Stimulated activated CD4-positive, alpha-beta T cell treated with anti-CD3 and anti-CD28 coated beads, Interleukin-4, amount 100 ng/mL, for 48 hours (primary cell): ENCODE measurements at regions not wholly inside any gene's neighbourhood (a gene's known extent, or its start where the extent isn't known, plus 50 kb on each side); places are given as distances from the start of the nearest gene placed in this dataset.

ENCODE experiments used
- DNase-seq, 2 donors: peaks; one replicate each; pipeline ENCODE4 v3.0.0-alpha.2; 2020; ENCODE audit warnings: low read depth in 2 of 2

DNA sequence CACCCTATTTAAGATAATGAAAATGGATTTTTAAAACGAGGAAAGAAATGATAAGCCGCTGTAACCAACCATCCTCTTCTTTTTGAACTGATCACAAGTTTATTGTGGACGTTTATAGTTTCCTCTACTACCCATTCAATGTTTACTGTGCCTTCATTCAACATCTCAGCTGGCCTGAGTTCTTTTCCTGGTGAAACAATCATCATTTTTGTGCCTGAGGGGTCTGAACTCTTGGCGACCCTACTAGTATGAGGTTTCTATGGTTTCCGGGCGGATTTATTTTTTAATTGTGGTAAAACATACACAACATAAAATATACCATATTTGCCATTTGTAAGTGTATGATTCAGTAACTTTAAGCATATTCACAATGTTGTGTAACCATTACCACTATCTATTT, 100.7 kb downstream of the SPRY1 start:
- DNase-seq: no peak

DNA sequence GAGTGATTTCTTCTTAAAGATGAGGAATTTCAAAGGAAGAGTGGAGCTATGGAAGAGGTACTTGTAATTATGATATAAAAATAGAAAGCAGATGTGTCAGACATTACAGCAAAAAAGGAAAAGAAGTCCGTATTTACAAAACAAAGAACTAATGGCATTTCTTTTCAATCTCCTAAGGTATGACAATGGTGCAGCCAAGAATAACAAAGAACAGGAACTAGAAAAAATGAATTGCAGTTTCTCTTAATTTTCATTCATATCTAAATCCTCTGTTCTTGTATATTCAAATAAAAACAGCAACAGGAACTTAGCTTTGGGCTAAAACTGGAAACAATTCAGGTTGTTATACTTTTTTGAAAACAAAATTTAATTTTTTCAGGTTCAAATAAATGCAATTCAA, 105.1 kb downstream of the SPRY1 start:
- DNase-seq: no peak

DNA sequence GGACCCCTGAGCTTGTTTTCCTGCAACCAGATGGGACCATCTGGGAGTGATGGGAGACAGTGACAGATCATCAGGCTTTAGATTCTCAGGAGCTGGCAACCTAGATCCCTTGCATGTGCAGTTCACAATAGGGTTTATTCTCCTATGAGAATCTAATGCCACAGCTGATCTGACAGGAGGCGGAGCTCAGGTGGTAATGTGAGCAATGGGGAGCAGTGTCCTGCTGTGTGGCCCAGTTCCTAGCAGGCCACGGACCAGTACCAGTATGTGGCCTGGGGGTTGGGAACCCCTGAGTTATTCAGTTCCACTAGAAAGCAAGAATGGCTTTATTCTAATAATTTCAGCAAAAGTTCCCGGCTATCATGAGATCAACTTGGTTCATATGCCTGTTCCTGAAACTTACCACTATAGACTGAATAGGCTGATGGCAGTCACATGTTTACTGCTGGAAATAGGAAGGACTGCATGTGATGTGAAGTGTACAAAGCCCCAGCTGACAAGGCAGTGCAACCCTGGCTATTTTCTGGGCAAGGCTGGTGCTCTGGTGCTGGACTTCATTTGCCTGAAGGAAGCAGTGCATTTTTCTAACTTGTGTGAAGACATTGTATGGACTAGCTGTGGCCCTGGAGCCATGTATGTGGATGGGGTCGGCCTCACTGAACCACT, 107.2 kb downstream of the SPRY1 start:
- DNase-seq: no peak

DNA sequence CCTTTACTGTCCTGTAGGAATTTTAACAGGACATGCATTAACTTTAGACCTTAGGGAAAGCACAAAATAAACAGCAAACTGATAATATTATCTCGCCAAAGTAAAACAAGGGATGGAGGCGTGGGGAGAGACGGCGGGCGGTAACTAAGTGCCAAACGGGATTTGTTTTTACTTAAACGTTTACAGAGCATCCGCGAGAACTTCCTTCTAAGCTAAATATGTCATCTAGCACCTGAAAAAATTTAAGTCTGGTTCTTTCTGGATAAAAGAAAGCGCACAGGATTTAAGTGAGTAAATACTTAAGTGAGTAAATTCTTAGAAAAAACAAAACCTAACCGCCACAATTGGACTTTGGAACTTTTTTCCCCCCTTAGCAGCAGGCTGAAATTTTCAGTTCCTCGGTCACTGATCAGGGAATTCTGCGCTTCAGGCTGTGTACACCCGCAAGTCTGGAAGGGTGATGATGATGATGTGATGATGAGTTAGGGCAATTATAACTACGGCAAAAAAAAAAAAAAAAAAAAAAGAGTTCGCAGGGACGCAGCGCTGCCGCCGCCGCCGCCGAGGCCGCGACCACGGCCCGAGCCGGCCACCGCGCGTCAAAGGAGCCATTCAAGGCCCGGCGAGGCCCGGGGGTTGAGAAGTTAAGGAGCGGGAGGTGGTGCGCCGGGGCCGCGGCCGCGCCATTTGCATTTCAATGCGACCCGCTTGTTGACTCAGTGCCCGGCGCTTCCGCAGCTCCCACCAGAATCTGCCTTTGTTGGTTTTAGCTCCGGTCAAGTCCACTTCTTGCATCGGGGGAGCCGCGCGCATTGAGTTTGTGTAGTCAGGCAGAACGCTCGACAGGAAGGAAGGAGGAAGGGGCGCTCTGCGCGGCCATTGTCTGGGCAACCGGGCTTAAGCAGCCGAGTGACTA, 108.8 kb downstream of the SPRY1 start:
- no peak for DNase-seq

DNA sequence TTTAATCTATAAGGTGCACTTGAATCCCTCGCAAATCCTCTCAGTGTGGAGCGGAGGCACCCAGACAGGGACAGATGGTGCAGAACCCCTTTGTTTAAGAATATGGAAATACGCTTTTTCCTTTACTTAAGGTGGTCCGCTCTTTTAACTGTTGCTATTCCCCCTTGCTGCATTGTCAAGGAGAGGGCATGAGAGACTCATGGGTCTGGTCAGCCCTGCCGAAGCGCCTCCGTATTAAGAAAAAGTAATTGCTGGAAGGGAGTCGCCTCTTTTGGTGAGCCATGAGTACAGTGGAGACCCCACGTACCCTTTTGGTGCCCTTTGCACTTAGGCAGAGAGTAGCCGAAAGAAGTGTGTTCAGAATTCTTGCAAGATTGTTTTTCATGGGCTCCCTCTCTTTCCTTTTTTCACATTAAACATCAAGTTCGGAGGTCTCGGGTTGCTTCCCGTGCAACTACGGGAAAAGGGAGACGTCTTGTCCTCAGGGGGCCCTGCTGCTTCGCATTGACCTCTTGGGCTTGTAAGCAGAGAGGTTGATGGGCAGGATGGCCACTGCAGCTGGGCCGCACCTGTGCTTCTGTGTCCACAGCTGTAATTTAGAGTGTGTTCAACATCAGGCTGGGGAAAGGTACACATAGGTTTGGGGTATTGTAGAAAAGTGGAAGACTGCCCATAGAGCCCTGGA, 109.6 kb downstream of the SPRY1 start:
- no peak for DNase-seq

DNA sequence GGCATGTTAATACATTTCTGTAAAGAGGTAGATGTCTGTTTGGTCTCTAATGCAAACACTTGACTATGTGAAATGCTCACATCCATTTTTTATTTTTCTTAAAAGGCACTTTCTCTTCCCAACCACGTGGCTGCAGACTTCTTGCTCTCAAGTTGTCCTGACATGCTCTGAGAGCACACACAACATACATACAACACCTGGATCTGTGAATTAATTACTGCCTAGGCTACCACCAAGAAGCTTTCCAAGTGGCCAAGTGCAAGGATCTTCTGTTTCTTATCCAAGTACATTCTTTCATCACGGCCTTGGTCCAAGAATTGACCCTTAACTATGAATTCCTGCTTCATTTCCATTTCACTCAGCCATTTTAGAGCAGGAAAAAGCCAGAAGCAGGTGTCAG, 110.8 kb downstream of the SPRY1 start:
- no peak for DNase-seq

DNA sequence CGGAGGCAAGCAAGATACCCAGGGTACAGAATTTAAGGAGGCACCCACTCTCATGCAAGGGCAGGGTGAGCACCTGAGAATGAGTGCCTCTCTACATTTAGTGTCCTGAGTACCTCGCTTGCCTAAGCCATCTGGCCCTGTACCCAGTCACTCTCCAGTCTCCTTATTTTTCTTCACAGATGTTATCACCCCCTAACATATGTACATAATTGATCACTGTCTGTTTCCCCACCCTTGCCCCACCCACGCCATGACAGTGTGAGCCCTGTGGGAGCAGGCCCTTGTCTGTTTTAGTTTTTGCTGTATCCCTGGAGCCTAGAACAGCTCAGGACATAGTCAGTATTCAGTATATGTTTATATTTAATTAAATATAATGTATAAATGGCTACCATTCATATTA, 113.6 kb downstream of the SPRY1 start:
- no peak for DNase-seq

DNA sequence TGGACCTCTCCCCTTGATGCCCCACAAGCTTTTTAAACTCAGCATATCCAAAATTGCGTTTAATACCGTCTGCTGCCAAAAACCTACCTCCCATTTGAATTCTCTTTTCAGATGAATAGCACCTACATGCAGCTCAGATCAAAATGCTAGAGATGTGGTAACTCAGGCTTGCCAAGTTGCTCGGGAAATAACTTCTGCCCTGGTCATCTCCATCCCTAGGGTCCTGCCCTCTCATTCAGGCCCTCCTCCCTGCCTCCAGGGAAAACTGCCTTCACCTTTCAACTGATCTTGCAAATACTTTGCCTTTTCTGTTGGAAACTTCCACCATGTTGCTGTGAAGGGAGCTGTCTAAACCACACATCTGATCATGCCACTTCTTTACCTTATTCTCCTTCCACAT, 114.1 kb downstream of the SPRY1 start:
- DNase-seq: no peak

DNA sequence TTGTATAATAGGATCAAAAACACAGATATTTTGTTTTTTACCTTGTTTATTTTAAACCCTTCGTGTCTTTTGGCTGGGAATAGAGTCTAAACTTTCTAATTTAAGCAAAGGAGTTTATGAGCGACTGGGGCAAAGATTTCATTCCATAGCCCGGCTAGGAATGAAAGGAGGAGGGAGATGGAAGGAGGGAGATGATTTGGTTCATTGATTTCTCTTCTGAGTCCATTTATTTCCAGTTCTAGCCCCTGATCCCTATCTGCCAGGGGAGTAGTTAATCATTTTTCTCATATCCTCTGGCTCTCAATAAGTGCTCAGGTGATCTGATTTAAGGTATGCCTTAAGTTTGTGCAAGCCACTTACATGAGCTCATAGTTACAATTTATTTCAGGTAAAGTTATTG, 120.0 kb downstream of the SPRY1 start:
- DNase-seq: no peak

DNA sequence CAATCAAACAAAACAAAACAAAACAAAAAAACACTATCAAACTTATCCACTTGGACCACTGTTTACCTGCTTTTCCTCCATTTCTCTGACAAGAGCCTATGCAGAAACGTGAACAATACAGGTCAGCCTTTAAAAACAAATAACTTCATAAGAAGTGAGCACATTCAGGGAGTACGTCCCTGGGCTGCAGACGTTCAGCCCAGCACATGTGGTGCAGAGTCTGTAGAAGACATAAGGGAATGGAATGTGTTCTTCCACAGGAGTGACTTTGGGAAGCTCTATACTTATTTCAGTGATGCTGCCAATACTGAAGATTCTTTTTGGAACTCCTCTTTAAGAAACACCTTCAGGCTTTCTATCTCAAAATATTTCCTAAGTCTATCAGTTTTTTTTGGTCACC, 120.6 kb downstream of the SPRY1 start:
- DNase-seq: no peak

DNA sequence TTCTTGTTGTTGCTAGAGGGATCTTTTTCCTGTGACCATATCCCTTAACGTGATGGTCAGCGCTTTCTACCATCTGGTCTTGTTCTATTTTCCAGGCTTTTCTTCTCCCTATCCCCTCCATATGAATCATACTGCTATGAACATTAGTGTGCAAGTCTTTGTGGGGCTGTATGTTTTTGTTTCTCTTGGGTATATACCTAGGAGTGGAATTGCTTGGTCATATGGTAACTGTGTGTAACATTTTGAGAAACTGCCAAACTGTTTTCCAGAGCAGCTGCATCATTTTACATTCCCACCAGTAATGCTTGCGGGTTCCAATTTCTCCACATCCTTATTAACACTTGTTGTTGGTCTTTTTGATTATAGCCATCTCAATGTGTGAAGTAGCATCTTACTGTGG, 121.4 kb downstream of the SPRY1 start:
- DNase-seq: no peak

DNA sequence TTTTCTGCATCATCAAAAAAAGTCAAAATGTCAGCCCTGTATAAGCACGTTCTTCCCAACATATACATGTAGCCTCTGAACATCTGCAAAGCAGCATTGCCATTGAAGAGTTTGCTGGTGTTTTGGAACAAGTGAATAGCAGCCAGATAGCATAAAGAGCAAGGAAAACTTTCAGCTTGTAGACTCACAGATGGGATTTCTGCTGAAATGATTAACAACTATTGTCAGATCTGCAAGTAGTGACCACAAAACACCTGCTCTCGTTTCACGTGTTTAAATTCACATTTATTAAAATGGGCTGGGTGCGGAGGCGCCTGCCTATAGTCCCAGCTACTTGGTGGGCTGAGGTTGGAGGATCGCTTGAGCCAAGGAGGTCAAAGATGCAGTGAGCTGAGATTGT, 123.7 kb downstream of the SPRY1 start:
- no peak for DNase-seq

DNA sequence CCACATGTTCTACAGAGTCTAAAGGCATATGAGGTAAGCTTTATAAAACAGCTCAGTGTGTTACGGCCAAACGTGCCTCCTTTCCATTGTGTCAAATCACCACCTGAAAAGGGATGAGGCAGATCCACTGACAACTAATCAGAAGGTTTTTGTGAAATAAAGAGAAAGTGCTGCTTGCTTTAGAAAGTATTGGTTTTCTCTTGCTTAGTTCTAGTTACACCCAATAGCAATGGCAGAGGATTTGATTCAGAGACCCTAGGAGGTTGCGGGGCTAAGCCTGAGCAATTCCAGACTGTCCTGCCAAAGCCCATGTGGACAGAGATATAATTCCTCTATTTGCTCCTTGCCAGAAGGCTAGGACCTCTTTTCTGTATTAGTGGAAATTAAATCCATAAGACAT, 125.5 kb downstream of the SPRY1 start:
- DNase-seq: no peak

DNA sequence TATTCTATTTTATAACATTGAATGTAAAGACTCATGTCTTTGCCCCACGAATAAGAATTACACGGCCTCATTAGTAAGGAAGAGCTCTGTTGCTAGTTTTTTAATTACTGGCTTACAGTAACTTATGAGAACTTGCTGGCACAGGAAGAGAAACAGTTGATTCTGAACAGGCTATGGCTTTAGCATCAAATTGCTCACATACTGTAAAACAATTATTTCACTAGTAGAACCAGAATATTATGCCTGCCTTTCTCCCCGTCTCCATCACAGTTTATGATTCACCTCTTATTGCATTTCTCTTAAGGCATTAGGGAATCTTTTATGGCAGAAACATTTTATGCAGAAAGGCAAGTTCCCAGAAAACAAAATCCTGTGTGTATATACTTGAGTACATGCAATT, 126.1 kb downstream of the SPRY1 start:
- DNase-seq: no peak

DNA sequence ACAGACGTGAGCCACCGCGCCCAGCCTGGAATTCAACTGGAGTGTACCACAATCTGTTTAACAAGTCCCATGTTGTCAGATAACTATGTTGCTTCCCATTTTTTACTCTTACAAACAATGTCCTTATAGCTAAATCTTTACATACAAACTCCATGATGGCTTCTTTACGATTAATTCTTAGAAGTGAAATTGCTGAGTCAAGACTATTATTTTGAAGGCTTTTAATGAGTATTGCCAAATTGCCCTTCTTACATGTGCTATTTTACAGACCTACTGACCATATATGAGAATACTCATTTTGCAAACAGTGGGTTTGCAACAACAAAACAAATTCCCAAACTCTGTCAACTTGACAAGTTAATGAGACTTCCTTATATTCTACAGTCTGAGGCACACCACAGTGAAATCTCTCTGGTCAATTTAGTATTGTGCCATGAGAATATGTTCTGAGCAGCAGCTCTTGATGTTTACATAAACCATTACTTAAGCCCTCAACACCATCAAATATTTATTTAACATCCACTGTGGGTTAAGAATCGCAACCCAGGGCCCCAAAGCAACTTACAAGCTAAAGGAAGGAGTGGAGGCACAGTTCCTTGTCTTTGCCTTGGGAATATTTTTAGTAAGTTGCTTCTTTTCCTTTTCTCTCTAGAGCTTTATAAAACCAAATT, 128.5 kb downstream of the SPRY1 start:
- no peak for DNase-seq

DNA sequence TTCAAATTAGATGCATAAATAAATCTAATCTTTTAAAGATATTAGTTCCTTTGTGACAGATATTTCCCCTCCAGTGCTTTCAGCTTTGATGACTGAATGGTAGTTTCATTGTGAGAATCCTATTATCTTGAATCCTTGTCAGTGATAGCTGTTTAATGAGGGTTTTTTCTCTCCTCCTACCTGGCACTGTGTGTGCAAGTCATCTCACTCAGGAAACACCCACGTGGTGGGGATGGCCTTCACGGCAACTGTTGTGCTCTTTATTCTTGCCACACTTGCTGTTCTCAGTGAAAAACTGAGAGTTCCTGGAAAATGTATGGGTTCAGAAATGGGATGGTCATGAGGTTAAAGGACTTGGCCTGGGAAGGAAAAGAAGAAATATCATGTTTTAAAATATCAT, 129.9 kb downstream of the SPRY1 start:
- DNase-seq: peak in 1 of 2 donors; percentile 6

DNA sequence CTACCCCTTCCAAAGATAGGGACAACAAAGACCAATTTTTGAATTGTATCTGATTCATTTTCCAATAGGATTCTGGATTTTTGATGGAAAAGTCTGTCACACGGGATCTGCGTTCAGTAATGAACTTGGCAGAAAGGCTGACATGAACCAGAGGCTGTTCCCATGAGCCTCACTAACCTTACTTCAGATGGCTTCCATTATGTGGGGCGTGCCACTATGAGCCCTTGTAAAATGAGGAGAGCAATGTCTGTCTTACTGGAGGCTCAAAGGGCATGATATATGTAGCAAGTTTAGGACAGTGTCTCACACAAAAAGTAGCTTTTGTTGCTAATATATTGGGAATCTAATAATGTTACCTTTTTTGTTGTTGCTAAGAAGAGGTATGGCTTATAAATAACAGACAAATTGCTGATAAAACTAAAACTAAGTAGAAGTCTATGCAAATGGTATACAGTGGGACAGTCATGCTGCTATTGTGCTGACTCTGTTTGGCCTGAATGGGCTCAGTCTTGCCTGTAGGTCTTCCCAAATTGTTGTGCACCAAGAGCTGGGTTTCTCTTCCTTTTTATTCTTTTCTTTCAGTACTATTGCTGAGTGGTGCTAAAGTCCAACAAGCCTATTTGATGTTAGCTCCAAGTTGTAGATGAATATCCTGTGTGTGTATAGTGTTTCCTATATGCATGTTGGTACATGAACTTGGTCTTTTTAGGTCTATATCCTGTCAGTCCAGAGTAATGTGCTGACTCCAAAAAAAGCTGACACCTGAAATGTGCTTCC, 132.1 kb downstream of the SPRY1 start:
- DNase-seq: no peak

DNA sequence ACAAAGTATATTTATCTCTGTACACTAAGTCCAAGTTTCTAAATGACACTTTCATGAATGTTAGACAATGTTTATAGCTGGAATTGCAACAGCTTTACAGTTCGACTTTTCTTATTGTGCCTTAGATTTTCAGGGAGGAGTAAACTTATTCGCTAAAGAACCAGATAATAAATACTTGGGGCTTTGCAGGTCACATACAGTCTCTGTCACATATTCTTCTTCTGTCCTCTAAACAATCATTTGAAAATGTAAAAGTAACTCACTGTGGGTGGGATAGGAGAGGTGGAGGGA, 132.6 kb downstream of the SPRY1 start:
- DNase-seq: no peak

DNA sequence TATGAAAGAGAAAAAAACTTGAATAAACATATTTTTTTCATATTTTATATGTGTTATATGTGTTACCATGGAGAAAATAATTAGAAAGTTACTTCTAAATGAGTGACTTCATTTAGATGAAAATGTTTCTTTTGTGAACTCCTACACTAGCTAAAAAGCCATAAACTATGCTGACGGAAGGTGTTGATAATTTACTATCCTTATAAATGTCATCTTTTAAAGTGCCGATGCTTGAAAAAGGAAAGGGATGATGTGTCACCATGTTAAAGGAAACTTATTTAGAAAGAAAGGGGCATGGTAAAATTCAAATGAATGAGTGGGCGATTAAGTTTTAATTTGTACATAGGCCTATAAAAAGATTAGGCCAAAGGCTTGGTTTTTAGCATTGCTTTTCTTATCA, 133.8 kb downstream of the SPRY1 start:
- DNase-seq: no peak

DNA sequence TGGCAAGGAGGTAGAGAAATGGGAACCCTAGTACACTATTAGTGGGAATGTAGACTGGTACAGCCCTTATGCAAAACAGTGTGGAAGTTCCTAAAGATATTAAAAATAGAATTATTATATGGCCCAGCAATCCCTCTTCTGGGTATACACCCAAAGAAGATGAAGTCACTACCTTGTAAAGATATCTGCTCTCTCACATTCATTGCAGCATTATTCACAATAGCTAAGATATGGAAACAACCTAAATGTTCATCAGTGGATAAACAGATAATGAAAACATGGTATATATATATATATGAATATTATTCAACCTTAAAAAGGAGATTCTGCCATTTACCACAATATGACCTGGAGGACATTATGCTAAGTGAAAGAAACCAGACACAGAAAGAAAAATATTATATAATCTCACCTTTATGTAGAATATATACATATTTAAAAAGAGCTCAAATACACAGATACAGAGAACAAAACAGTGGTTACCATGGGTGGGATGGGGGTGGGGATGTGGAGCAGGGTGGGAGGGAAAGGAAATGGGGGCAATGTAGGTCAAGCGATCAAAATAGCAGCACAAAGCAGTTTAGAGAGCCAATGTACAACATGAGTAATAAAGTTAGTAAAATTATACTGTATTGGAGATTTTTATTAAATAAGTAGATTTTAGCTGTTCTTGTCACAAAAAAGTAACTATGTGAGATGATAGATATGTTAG, 138.6 kb downstream of the SPRY1 start:
- DNase-seq: no peak

DNA sequence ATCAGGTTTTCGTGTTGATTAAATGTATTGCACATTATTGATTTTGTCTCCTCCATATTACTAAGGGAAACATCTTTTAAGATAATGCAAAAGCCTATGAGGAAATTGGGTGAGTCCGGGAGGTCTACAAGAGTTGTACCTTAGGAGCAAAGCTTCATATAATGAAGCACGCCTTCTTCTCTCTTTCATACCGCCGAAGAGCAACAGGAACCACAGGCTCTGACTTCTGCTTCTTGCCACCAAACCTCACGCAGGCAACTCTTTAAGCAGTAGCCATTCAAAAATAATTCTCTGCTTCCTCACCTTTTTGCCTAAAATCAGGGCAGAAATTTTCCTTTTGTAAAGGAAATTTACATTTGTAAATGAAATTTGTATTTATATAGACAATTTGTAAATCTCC, 139.6 kb downstream of the SPRY1 start:
- no peak for DNase-seq
